Lung (tissue), 11 donors: ENCODE measurements at regions not wholly inside any gene's neighbourhood (a gene's known extent, or its start where the extent isn't known, plus 50 kb on each side); places are given as distances from the start of the nearest gene placed in this dataset.

Source experiments
- ATAC-seq: fragments of 200-7000 bp; cut with Tn5 transposase; one replicate; pipeline ENCODE4 v1.9.1; 2020; ENCODE audit warnings: moderate number of reproducible peaks; ENCODE audit not compliant: insufficient read depth, low FRiP score
- DNase-seq, 3 donors: peaks; one replicate each; pipeline ENCODE4 v3.0.0-alpha.2; 2013 to 2017
- H3K27ac ChIP-seq, 2 donors: one replicate each; pipeline ENCODE4 v1.5.1; 2013; ENCODE audit warnings: mild to moderate bottlenecking in 2 of 2, moderate library complexity in 2 of 2, control low read depth in 1 of 2, inconsistent platforms in 1 of 2, low read depth in 1 of 2, low read length in 1 of 2
- H3K27me3 ChIP-seq, 3 donors: one replicate each; pipeline ENCODE4 v1.5.1; 2013; ENCODE audit warnings: low read length in 2 of 3; ENCODE audit not compliant: control insufficient read depth in 3 of 3, insufficient read depth in 3 of 3
- H3K36me3 ChIP-seq, 4 donors: one replicate each; pipeline ENCODE4 v1.5.1; 2013; ENCODE audit warnings: low read length in 4 of 4, mild to moderate bottlenecking in 1 of 4, moderate library complexity in 1 of 4; ENCODE audit not compliant: control insufficient read depth in 4 of 4, insufficient read depth in 4 of 4
- H3K4me1 ChIP-seq, 5 donors: one replicate each; pipeline ENCODE4 v1.5.1; 2013; ENCODE audit warnings: low read length in 5 of 5, mild to moderate bottlenecking in 2 of 5, moderate library complexity in 1 of 5; ENCODE audit not compliant: control insufficient read depth in 5 of 5, insufficient read depth in 5 of 5
- H3K4me3 ChIP-seq: one replicate; pipeline ENCODE4 v1.5.1; 2013; ENCODE audit warnings: mild to moderate bottlenecking, control low read depth, moderate library complexity
- H3K9ac ChIP-seq, 2 donors: one replicate each; pipeline ENCODE4 v1.5.1; 2013; ENCODE audit warnings: low read length in 2 of 2, control low read depth in 1 of 2; ENCODE audit not compliant: insufficient read depth in 1 of 2
- H3K9me3 ChIP-seq, 4 donors: one replicate each; pipeline ENCODE4 v1.5.1; 2013; ENCODE audit warnings: low read length in 3 of 4, mild to moderate bottlenecking in 1 of 4, moderate library complexity in 1 of 4; ENCODE audit not compliant: control insufficient read depth in 4 of 4, insufficient read depth in 3 of 4
- CTCF ChIP-seq: IDR thresholded peaks from 2 replicates; pipeline ENCODE4 v1.5.1; 2012; ENCODE audit warnings: mild to moderate bottlenecking; ENCODE audit errors: control extremely low read depth, extremely low read depth
- WGBS, 2 donors: extraction: QIAGEN DNeasy Blood & Tissue Kit; methylation state at CpG; one replicate each; pipeline ENCODE4 v1.1.7; 2013; 5-methylcytosine and 5-hydroxymethylcytosine counted together
- donor health status: control.
- donor health status: control.
- donor health status: Bipolar disorder and iron deficiency.
- donor health status: healthy.
- donor health status: DM: yes; HTN: yes; CAD: no.

GRCh38 chr10:109696981-109697775 is 226.1 kb downstream of the XPNPEP1 start:
- H3K36me3 ChIP-seq: no peaks in the 10 kb centered on the region
- ATAC-seq (no peak), DNase-seq (no peak)
- no peaks in the 10 kb centered on the region for H3K4me1 ChIP-seq
- TF ChIP-seq CTCF: no peak
- WGBS, 2 donors: 78 to 89% methylated on average over 5 of the region's 5 CpGs
- H3K27me3 ChIP-seq: no peaks in the 10 kb centered on the region
- no peak overlapping the region for H3K9ac ChIP-seq
- H3K9me3 ChIP-seq: peaks cover 0 to 12% (median 0%) of the 10 kb centered on the region in 4 donors
- no peak overlapping the region for H3K4me3 ChIP-seq
- H3K27ac ChIP-seq: no peak overlapping the region

GRCh38 chr10:109696462-109696861 is 226.8 kb downstream of the XPNPEP1 start:
- 75 to 87% methylated on average over 2 of the region's 2 CpGs for WGBS, 2 donors
- ATAC-seq (no peak), DNase-seq (no peak)
- no peaks in the 10 kb centered on the region for H3K36me3 ChIP-seq
- H3K27me3 ChIP-seq: no peaks in the 10 kb centered on the region
- H3K4me1 ChIP-seq: no peaks in the 10 kb centered on the region
- TF ChIP-seq CTCF: no peak
- peaks cover 0 to 12% (median 0%) of the 10 kb centered on the region in 4 donors for H3K9me3 ChIP-seq
- H3K4me3 ChIP-seq: no peak overlapping the region
- H3K9ac ChIP-seq: no peak overlapping the region
- H3K27ac ChIP-seq: no peak overlapping the region

GRCh38 chr10:109695988-109696387 is 227.3 kb downstream of the XPNPEP1 start:
- no peak overlapping the region for H3K4me3 ChIP-seq
- H3K27ac ChIP-seq: no peak overlapping the region
- H3K4me1 ChIP-seq: no peaks in the 10 kb centered on the region
- no peak for TF ChIP-seq CTCF
- ATAC-seq (no peak), DNase-seq (no peak)
- no peaks in the 10 kb centered on the region for H3K27me3 ChIP-seq
- no peak overlapping the region for H3K9ac ChIP-seq
- peaks cover 0 to 12% (median 0%) of the 10 kb centered on the region in 4 donors for H3K9me3 ChIP-seq
- no peaks in the 10 kb centered on the region for H3K36me3 ChIP-seq

GRCh38 chr10:109689785-109690184 is 233.5 kb downstream of the XPNPEP1 start:
- 0 to 17% methylated on average over 1 of the region's 1 CpG for WGBS, 2 donors
- DNase-seq: no peak
- TF ChIP-seq CTCF: no peak

More at GRCh38 chr10:109689785-109690184, 233.5 kb downstream of the XPNPEP1 start:
- Histone ChIP-seq H3K4me1 (no peaks in the 10 kb centered on the region), H3K9me3 (peaks cover 0 to 2% (median 0%) of the 10 kb centered on the region in 4 donors), H3K36me3 (no peaks in the 10 kb centered on the region), H3K27me3 (no peaks in the 10 kb centered on the region), H3K4me3 (no peak overlapping the region), H3K27ac (no peak overlapping the region), H3K9ac (no peak overlapping the region)
- no peak for ATAC-seq
